ENCODE measurements at regions not wholly inside any gene's neighbourhood (a gene's known extent, or its start where the extent isn't known, plus 50 kb on each side); places are given as distances from the start of the nearest gene placed in this dataset.

DNA sequence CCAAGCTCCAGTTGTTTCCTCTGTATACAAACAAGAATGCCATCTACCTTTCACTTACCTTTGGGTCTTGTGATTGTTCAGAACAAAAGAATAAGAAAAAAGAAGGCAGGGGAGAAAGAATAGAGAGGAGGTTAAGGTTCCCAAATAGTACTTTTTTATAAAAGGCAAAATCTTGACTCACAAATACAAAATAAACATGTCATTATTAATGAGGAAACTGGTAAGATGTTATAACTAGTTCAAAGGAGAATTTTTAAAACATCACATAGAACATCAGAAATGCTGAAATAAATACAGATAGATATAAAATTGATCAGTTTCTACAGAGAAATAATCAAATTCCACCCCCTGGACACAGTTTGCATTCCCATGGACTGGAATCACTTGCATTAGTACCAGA lies 446.7 kb upstream of the CCDC196 start:
- ATAC-seq = no peak
- Histone ChIP-seq H3K9me3 (no peaks in the 10 kb centered on the region), H3K4me1 (no peaks in the 10 kb centered on the region), H3K27me3 (no peaks in the 10 kb centered on the region), H3K36me3 (no peaks in the 10 kb centered on the region), H3K27ac (no peak overlapping the region), H3K4me3 (no peak overlapping the region)
- FAIRE-seq = no peak
- intact Hi-C loops (cut with DNase I) = no loop called here
- no peak for DNase-seq
- TF ChIP-seq, protein P1, sequence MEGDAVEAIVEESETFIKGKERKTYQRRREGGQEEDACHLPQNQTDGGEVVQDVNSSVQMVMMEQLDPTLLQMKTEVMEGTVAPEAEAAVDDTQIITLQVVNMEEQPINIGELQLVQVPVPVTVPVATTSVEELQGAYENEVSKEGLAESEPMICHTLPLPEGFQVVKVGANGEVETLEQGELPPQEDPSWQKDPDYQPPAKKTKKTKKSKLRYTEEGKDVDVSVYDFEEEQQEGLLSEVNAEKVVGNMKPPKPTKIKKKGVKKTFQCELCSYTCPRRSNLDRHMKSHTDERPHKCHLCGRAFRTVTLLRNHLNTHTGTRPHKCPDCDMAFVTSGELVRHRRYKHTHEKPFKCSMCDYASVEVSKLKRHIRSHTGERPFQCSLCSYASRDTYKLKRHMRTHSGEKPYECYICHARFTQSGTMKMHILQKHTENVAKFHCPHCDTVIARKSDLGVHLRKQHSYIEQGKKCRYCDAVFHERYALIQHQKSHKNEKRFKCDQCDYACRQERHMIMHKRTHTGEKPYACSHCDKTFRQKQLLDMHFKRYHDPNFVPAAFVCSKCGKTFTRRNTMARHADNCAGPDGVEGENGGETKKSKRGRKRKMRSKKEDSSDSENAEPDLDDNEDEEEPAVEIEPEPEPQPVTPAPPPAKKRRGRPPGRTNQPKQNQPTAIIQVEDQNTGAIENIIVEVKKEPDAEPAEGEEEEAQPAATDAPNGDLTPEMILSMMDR (IDR thresholded peaks at IDR 0.05) = no peak

DNA sequence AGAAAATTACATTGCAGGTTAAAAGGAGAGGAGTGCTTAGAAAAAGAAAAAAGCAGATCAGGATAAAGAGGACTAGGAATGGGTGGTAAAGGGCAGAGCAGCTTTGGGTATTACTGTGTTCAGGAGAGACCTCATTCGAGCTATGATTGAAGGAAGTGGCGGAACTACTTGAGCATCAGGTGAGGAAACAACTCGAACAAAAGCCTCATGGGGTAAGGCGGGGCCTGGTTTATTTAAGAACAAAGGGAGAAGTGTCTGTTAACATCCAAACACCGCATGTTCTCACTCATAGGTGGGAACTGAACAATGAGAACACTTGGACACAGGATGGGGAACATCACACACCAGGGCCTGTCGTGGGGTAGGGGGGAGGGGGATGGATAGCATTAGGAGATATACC lies 444.6 kb upstream of the CCDC196 start:
- DNase-seq (no peak), ATAC-seq (no peak), FAIRE-seq (no peak)
- H3K36me3 ChIP-seq = no peaks in the 10 kb centered on the region
- H3K27ac ChIP-seq = no peak overlapping the region
- no peaks in the 10 kb centered on the region for H3K27me3 ChIP-seq
- no peaks in the 10 kb centered on the region for H3K4me1 ChIP-seq
- intact Hi-C loops (cut with DNase I) = no loop called here
- no peaks in the 10 kb centered on the region for H3K9me3 ChIP-seq
- WGBS, 2 donors = 78% methylated on average over 6 of the region's 6 CpGs
- no peak overlapping the region for H3K4me3 ChIP-seq
- TF ChIP-seq, protein P1 (IDR thresholded peaks at IDR 0.05) = no peak

DNA sequence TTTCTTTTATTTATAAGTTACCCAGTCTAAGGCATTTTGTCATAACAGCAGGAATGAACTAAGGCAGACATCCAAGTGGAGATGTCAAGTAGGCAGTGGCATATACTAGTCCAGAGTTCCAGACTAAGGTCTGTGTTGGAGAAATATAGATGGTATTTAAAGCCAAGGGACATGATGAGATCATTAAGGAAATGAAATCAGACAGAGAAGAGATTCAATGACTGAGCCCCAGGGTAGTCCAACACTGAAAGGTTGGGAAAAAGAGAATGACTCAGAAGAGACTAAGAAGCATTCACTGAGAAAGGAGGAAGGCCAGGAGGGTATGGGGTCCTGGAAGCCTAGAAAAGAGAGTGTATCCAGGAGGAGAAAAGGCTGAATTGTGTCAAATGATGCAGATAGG lies 442.2 kb upstream of the CCDC196 start:
- no peak overlapping the region for H3K27ac ChIP-seq
- intact Hi-C loops (cut with DNase I) = no loop called here
- H3K4me1 ChIP-seq = no peaks in the 10 kb centered on the region
- H3K9me3 ChIP-seq = no peaks in the 10 kb centered on the region
- FAIRE-seq (no peak), DNase-seq (no peak), ATAC-seq (no peak)
- H3K4me3 ChIP-seq = no peak overlapping the region
- no peaks in the 10 kb centered on the region for H3K36me3 ChIP-seq
- TF ChIP-seq, protein P1 (IDR thresholded peaks at IDR 0.05) = no peak
- H3K27me3 ChIP-seq = no peaks in the 10 kb centered on the region

DNA sequence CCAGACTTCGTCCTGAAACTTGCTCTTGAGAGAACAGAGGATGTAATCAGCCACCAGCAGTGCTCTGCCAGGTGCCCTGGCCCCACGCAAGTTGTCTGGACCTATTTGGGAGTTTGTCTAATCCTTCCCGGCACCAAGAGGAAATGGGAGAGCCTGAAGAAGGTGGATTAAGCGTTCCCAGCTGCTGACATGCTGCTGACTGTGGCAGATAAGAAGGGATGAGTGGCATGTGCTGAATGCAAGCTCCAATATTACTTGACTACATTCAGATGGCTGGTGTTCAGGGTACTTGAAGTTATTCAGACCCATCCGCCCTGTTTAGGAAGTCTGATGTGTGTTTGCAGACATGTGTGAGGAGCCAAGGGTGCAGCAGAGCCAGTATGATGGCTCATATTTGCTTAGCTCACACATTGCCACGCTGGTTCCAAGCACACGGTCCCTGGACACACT lies 440.6 kb upstream of the CCDC196 start:
- no peaks in the 10 kb centered on the region for H3K27me3 ChIP-seq
- H3K9me3 ChIP-seq = no peaks in the 10 kb centered on the region
- WGBS, 2 donors = 39 to 47% methylated on average over 7 of the region's 7 CpGs
- ATAC-seq = no peak
- TF ChIP-seq, protein P1 (IDR thresholded peaks at IDR 0.05) = no peak
- intact Hi-C loops (cut with DNase I) = no loop called here
- no peaks in the 10 kb centered on the region for H3K36me3 ChIP-seq
- no peaks in the 10 kb centered on the region for H3K4me1 ChIP-seq
- H3K4me3 ChIP-seq = no peak overlapping the region
- no peak for FAIRE-seq
- DNase-seq = no peak
- no peak overlapping the region for H3K27ac ChIP-seq

DNA sequence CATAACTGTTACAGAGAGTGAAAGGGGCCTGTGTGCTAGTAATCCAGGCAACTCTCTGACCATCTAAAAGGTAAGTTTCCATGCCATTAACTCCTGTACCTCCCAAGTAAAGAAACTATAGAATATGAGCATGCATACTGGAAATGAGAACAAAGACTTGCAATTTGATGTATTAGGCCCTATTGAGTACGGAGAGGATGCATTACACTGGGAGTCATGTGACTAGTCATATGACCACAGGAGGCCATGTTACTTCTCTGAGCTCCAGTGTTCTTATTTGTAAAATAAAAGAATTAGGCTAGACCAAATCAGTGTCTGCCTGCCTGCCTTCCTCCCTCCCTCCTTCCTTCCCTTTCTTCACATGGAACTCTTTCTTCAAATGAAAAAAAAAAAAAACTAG lies 440.1 kb upstream of the CCDC196 start:
- ATAC-seq (no peak), FAIRE-seq (no peak), DNase-seq (no peak)
- intact Hi-C loops (cut with DNase I) = no loop called here
- H3K36me3 ChIP-seq = no peaks in the 10 kb centered on the region
- no peaks in the 10 kb centered on the region for H3K9me3 ChIP-seq
- H3K27me3 ChIP-seq = no peaks in the 10 kb centered on the region
- H3K27ac ChIP-seq = no peak overlapping the region
- TF ChIP-seq, protein P1 (IDR thresholded peaks at IDR 0.05) = no peak
- H3K4me1 ChIP-seq = no peaks in the 10 kb centered on the region
- 90 to 93% methylated on average over 1 of the region's 1 CpG for WGBS, 2 donors
- no peak overlapping the region for H3K4me3 ChIP-seq

All from pancreas (tissue), 10 donors.